H1 (cell line): ENCODE measurements at regions not wholly inside any gene's neighbourhood (a gene's known extent, or its start where the extent isn't known, plus 50 kb on each side); places are given as distances from the start of the nearest gene placed in this dataset.
"Not testable (repeated sequence)": the region's sequence is repeated elsewhere in the genome, so short reads cannot be mapped to it uniquely, and the experiment has no call there.

Experiments used
- CTCF ChIA-PET: fragments of 300-600 bp; sonication (Branson Sonifier 250); formaldehyde crosslinking; loops from one replicate; lab custom pipeline; 2021; ENCODE audit not compliant: partially characterized antibody; lab: Charles Lee
- POLR2A ChIA-PET: fragments of 300-600 bp; sonication (Branson Sonifier 250); formaldehyde crosslinking; loops from one replicate; lab custom pipeline; 2021; ENCODE audit warnings: inconsistent platforms; ENCODE audit not compliant: partially characterized antibody; lab: Charles Lee
- DNase-seq, 2 experiments: peaks; one replicate each; pipeline versions ENCODE4 v3.0.0 to v3.0.0-alpha.2; 2010 to 2022; ENCODE audit warnings: low spot score in 2 of 2, low read depth in 1 of 2, mixed read lengths in 1 of 2
- FAIRE-seq: peaks from 2 replicates; lab custom pipeline; 2011; peaks lifted over from hg19 to GRCh38; lab: Jason Lieb, UNC
- H2AFZ ChIP-seq: 2 replicates; pipeline ENCODE4 v1.8.1; 2012; ENCODE audit warnings: low read length, inconsistent platforms
- H2AK5ac ChIP-seq: 2 replicates; pipeline ENCODE4 v1.6.1; 2013; ENCODE audit warnings: low read depth, low read length
- H2BK120ac ChIP-seq: replicated peaks from 2 replicates; pipeline ENCODE3; 2013; ENCODE audit warnings: low read depth, low read length, inconsistent platforms
- H2BK12ac ChIP-seq: 2 replicates; pipeline ENCODE4 v1.6.1; 2013; ENCODE audit warnings: low read depth, low read length
- H2BK15ac ChIP-seq: 2 replicates; pipeline ENCODE4 v1.6.1; 2013; ENCODE audit warnings: low read length
- H2BK20ac ChIP-seq: 2 replicates; pipeline ENCODE4 v1.6.1; 2013; ENCODE audit warnings: low read length
- H2BK5ac ChIP-seq: 2 replicates; pipeline ENCODE4 v1.6.1; 2013; ENCODE audit warnings: low read depth, low read length
- H3K14ac ChIP-seq: 2 replicates; pipeline ENCODE4 v1.6.1; 2013; ENCODE audit warnings: inconsistent platforms; ENCODE audit not compliant: insufficient read length
- H3K18ac ChIP-seq: 2 replicates; pipeline ENCODE4 v1.6.1; 2013; ENCODE audit warnings: low read length; ENCODE audit errors: extremely low read depth
- H3K23ac ChIP-seq: 2 replicates; pipeline ENCODE4 v1.6.1; 2013; ENCODE audit warnings: inconsistent platforms; ENCODE audit not compliant: insufficient read length
- H3K23me2 ChIP-seq: 2 replicates; pipeline ENCODE4 v1.6.1; 2013; ENCODE audit warnings: low read depth, low read length
- H3K27ac ChIP-seq: 2 replicates; pipeline ENCODE4 v1.6.1; 2011; ENCODE audit warnings: low read depth, low read length, inconsistent platforms
- H3K27me3 ChIP-seq, 4 experiments: replicated peaks in 1 of 4; 1 replicate in 1 of 4; 2 replicates in 3 of 4; pipeline versions ENCODE4 v1.6.1 to v1.8.1; 2011 to 2013; ENCODE audit warnings: low read length in 3 of 4, mild to moderate bottlenecking in 3 of 4, inconsistent platforms in 2 of 4, mixed read lengths in 2 of 4, moderate library complexity in 1 of 4; ENCODE audit not compliant: control insufficient read depth in 3 of 4, insufficient read depth in 3 of 4; ENCODE audit errors: extremely low read depth in 1 of 4
- H3K36me3 ChIP-seq, 4 experiments: 2 replicates each; pipeline versions ENCODE4 v1.6.1 to v1.8.1; 2011 to 2013; ENCODE audit warnings: mild to moderate bottlenecking in 4 of 4, low read length in 3 of 4, moderate library complexity in 2 of 4, control low read depth in 1 of 4, inconsistent platforms in 1 of 4; ENCODE audit not compliant: insufficient read depth in 4 of 4, control insufficient read depth in 2 of 4
- H3K4ac ChIP-seq: replicated peaks from 2 replicates; pipeline ENCODE3; 2013; ENCODE audit warnings: low read length, low read depth, mixed read lengths, inconsistent platforms; ENCODE audit not compliant: insufficient read length
- H3K4me1 ChIP-seq, 4 experiments: replicated peaks in 1 of 4; 1 replicate in 1 of 4; 2 replicates in 3 of 4; pipeline versions ENCODE4 v1.6.1 to v1.8.1; 2011 to 2013; ENCODE audit warnings: low read length in 3 of 4, inconsistent platforms in 2 of 4, mixed read lengths in 1 of 4; ENCODE audit not compliant: insufficient read depth in 4 of 4, control insufficient read depth in 3 of 4
- H3K4me2 ChIP-seq, 2 experiments: 2 replicates each; pipeline versions ENCODE4 v1.6.1 to v1.8.1; 2011 to 2013; ENCODE audit warnings: low read depth in 2 of 2, low read length in 2 of 2, control low read depth in 1 of 2, inconsistent platforms in 1 of 2, mild to moderate bottlenecking in 1 of 2; ENCODE audit not compliant: insufficient read depth in 1 of 2
- H3K4me3 ChIP-seq, 4 experiments: fragments of 200-600, 300-600 bp in 1 of 4; sonication (generic), shearing (Covaris generic), sonication (Bioruptor Twin) in 1 of 4; 2 replicates each; pipeline versions ENCODE4 v1.5.1 to v1.8.1; 2011 to 2016; ENCODE audit warnings: low read length in 4 of 4, low read depth in 3 of 4, control low read depth in 2 of 4, inconsistent platforms in 2 of 4, mild to moderate bottlenecking in 2 of 4, mixed read lengths in 1 of 4, moderate library complexity in 1 of 4; ENCODE audit not compliant: insufficient read depth in 2 of 4; ENCODE audit errors: extremely low read depth in 1 of 4
- H3K56ac ChIP-seq: replicated peaks from 2 replicates; pipeline ENCODE3; 2013; ENCODE audit warnings: low read depth, mild to moderate bottlenecking, mixed read lengths, low read length, inconsistent platforms; ENCODE audit not compliant: insufficient read length
- H3K79me1 ChIP-seq: 2 replicates; pipeline ENCODE4 v1.6.1; 2013; ENCODE audit warnings: low read depth, low read length, control low read depth
- H3K79me2 ChIP-seq, 2 experiments: 2 replicates each; pipeline versions ENCODE4 v1.6.1 to v1.8.1; 2012 to 2013; ENCODE audit warnings: low read length in 2 of 2, mild to moderate bottlenecking in 2 of 2, inconsistent platforms in 1 of 2; ENCODE audit not compliant: insufficient read depth in 2 of 2, control insufficient read depth in 1 of 2
- H3K9ac ChIP-seq, 4 experiments: replicated peaks in 1 of 4; 1 replicate in 1 of 4; 2 replicates in 3 of 4; pipeline versions ENCODE4 v1.6.1 to v1.8.1; 2011 to 2013; ENCODE audit warnings: low read depth in 3 of 4, low read length in 3 of 4, control low read depth in 2 of 4, mild to moderate bottlenecking in 2 of 4, moderate library complexity in 2 of 4, inconsistent platforms in 1 of 4; ENCODE audit errors: extremely low read depth in 1 of 4
- H3K9me3 ChIP-seq, 2 experiments: 2 replicates each; pipeline versions ENCODE4 v1.6.1 to v1.8.1; 2012 to 2013; ENCODE audit warnings: mild to moderate bottlenecking in 2 of 2, moderate library complexity in 2 of 2, control low read depth in 1 of 2, inconsistent platforms in 1 of 2, low read depth in 1 of 2, low read length in 1 of 2, mixed read lengths in 1 of 2; ENCODE audit not compliant: insufficient read depth in 2 of 2
- H4K20me1 ChIP-seq, 2 experiments: replicated peaks in 1 of 2; 2 replicates each; pipeline versions ENCODE3 to v1.8.1; 2011 to 2013; ENCODE audit warnings: inconsistent platforms in 2 of 2, low read length in 2 of 2, mild to moderate bottlenecking in 1 of 2; ENCODE audit not compliant: insufficient read depth in 2 of 2, control insufficient read depth in 1 of 2
- H4K5ac ChIP-seq: 2 replicates; pipeline ENCODE4 v1.6.1; 2013; ENCODE audit warnings: low read length, low read depth, mixed read lengths, inconsistent platforms; ENCODE audit not compliant: insufficient read length
- H4K8ac ChIP-seq: 2 replicates; pipeline ENCODE4 v1.8.0; 2013; ENCODE audit warnings: mild to moderate bottlenecking, moderate library complexity, low read length, inconsistent platforms; ENCODE audit not compliant: insufficient read depth; ENCODE audit errors: extremely low read depth
- H4K91ac ChIP-seq: replicated peaks from 2 replicates; pipeline ENCODE3; 2013; ENCODE audit warnings: low read length, mixed read lengths, inconsistent platforms; ENCODE audit not compliant: insufficient read length
- WGBS, 2 experiments: shearing (Covaris generic) in 1 of 2; methylation state at CpG; one replicate each; pipeline versions ENCODE4 v1.1.6 to v1.1.7; 2013 to 2015; ENCODE audit warnings: low lambda C conversion rate in 2 of 2, mixed read lengths in 2 of 2, inconsistent platforms in 1 of 2, low coverage in 1 of 2, missing lambda C conversion rate in 1 of 2; ENCODE audit not compliant: insufficient replicate concordance in 2 of 2, insufficient coverage in 1 of 2, insufficient read length in 1 of 2; ENCODE audit errors: extremely low coverage in 1 of 2, missing lambda C conversion rate in 1 of 2; 5-methylcytosine and 5-hydroxymethylcytosine counted together

DNA sequence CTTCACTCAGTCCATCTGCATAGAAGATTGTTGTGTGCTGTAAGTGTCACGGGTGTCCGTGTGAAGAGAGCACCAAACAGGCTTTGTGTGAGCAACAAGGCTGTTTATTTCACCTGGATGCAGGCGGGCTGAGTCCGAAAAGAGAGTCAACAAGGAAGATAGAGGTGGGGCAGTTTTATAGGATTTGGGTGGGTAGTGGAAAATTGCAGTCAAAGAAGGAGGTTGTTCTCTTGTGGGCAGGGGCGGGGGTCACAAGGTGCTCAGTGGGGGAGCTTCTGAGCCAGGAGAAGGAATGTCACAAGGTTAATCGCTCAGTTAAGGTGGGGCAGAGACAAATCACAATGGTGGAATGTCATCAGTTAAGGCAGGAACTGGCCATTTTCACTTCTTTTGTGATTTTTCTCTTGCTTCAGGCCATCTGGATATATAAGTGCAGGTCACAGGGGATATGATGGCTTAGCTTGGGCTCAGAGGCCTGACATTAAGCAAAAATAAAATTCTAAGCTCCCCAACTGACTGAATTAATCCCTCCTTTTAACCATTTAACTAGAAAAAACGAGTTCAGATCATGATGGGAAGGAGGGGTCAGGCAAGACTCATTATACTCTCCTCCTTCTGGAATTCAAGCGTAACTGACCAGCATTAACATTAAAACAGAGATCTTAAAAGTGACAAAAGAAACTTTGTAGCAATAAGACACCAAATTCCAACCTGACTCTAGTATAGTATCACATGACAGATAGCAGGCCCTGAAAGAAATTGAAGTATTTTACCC, 200.5 kb upstream of the DIPK2B start:
- H3K9me3 ChIP-seq, CTCF ChIA-PET, H4K8ac ChIP-seq, H3K9ac ChIP-seq, H3K27me3 ChIP-seq, H3K56ac ChIP-seq, H2AK5ac ChIP-seq, H3K79me1 ChIP-seq, H3K79me2 ChIP-seq, H4K20me1 ChIP-seq, H3K4ac ChIP-seq, H3K14ac ChIP-seq, DNase-seq, H2AFZ ChIP-seq, H2BK12ac ChIP-seq, H3K23ac ChIP-seq, H2BK15ac ChIP-seq, H3K23me2 ChIP-seq, H3K36me3 ChIP-seq, FAIRE-seq: not testable (repeated sequence)
- H2BK20ac ChIP-seq, result 0 out of 2 replicates have a peak overlapping the region, but pooled peaks have one; percentile 10
- peak overlapping the region; percentile 81; the same call in 1 of the 2 replicates for H3K18ac ChIP-seq
- H4K5ac ChIP-seq, result peak overlapping the region; percentile 72
- H3K27ac ChIP-seq, result peak overlapping the region; percentile 63; the same call in 1 of the 2 replicates
- POLR2A ChIA-PET, result interaction anchor here (1.2 kb wide), 1 partner anchor 9 kb away, joined by 4 read pairs; no protein-coding TSS in a partner anchor
- H3K4me2 ChIP-seq, result peak overlapping the region; percentile 51 to 66
- peaks cover 0 to 10% (median 4%) of the 10 kb centered on the region in 4 experiments; a peak in 3 of 7 replicates for H3K4me1 ChIP-seq
- peak overlapping the region; percentile 87; the same call in 1 of the 2 replicates for H2BK5ac ChIP-seq
- H3K4me3 ChIP-seq, result peak overlapping the region in 1 of 4 experiments; percentile 19; a peak in 1 of 8 replicates
- 18% methylated on average over 8 of the region's 8 CpGs; no CpG with 5 or more reads in 1 of the 2 experiments for WGBS, 2 experiments
- peak overlapping the region; percentile 83 for H2BK120ac ChIP-seq
- H4K91ac ChIP-seq, result peak overlapping the region; percentile 81
